GM12872 (cell line): ENCODE measurements at regions not wholly inside any gene's neighbourhood (a gene's known extent, or its start where the extent isn't known, plus 50 kb on each side); places are given as distances from the start of the nearest gene placed in this dataset.

Source experiments
- TF ChIP-seq, protein P1 (sequence below): IDR thresholded peaks from 3 replicates; pipeline ENCODE4 v1.5.1; 2011; ENCODE audit warnings: low read depth, mild to moderate bottlenecking, low read length, moderate library complexity; ENCODE audit not compliant: insufficient read depth

DNA sequence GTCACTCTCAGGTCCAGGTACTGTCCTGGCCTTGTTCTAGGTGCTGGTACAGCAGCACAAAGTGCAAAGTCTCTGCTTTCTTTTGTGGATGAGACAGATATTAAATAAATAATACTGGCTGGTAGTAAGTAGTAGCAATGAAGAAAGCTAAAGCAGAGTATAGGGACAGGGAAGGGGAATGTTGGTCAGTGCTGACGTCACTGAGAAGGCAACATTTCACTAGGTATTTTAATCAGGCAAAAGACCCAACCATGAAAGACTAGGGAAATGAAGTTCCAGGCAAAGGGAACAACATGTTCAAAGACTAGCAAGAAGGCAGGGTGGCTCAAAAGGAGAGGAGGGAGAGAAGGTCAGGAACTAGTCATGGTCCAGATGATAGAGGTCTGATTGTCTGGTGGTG is 388.2 kb downstream of the YTHDC2 start:
- TF ChIP-seq, protein P1, sequence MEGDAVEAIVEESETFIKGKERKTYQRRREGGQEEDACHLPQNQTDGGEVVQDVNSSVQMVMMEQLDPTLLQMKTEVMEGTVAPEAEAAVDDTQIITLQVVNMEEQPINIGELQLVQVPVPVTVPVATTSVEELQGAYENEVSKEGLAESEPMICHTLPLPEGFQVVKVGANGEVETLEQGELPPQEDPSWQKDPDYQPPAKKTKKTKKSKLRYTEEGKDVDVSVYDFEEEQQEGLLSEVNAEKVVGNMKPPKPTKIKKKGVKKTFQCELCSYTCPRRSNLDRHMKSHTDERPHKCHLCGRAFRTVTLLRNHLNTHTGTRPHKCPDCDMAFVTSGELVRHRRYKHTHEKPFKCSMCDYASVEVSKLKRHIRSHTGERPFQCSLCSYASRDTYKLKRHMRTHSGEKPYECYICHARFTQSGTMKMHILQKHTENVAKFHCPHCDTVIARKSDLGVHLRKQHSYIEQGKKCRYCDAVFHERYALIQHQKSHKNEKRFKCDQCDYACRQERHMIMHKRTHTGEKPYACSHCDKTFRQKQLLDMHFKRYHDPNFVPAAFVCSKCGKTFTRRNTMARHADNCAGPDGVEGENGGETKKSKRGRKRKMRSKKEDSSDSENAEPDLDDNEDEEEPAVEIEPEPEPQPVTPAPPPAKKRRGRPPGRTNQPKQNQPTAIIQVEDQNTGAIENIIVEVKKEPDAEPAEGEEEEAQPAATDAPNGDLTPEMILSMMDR = no peak

DNA sequence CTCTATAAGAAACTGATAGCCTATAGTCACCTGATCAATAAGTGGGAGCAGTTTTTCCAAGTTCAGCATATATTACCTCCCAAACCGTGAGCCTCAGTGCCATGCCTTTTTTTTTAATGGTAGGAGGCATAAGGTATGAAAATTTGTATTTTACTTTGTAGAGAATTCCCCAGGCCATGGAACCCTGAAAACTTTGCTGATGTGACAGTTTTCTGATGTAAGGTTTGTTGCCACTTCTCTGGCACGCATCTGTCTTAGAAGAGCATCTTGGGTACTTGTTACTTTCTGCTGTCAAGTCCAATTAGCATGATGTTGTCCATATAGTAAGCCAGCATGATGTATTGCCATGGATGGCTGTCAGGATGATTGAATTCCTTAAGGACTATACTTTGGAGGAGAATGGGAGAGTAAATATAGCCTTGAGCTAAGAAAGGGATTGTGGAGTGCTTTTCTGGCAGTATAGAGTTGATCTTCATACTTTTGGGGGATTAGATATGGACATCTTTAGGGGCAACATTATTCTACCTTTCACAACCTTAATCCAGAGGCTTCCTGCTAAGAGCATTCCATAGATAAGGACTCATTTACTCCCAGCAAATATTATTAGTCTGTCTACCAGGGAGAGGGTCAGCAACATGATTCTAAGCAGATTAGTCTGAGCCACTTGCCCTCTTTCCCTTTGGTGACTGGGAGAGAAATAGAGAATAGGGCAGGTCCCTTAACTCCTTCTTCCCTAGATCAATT is 389.6 kb downstream of the YTHDC2 start:
- TF ChIP-seq, protein P1 = no peak

DNA sequence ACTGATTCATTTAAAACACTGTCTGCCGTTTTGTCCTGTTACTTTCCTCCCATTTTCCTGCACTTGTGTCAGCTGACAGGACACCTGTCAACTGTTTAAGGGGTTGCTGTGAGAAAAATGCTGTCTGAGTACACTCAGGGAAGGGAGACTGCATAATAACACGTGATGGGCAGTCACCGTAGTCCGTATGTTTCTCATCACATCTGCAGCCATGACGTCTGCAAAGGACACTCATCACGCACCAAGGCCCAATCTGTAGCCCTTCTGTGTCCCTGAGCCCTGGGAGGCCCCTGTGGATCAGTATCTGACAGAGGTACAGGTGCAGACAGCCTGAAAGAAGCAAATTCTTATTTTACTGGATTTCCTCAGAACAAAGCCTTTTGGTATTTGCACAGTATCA is 396.3 kb downstream of the YTHDC2 start:
- TF ChIP-seq, protein P1 = no peak

DNA sequence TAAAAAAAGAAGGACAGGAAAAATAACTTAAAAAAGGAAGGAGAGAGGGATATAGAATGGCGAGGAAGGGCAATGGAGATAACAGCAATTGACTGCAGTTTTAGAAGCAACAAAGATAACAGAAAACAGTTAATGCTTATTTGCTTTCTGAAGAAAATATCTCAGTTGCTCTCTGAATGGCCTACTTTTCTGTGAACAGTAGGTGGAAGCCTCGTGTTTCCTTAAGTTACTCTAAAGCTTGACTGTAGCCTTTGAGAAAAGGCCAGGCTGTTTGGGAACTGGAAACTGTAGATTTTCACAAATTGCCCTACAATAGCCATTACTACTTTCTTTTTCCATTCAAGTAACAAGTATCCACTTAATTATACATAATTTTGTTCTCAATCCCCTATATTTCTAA is 404.5 kb downstream of the YTHDC2 start:
- TF ChIP-seq, protein P1 = no peak

DNA sequence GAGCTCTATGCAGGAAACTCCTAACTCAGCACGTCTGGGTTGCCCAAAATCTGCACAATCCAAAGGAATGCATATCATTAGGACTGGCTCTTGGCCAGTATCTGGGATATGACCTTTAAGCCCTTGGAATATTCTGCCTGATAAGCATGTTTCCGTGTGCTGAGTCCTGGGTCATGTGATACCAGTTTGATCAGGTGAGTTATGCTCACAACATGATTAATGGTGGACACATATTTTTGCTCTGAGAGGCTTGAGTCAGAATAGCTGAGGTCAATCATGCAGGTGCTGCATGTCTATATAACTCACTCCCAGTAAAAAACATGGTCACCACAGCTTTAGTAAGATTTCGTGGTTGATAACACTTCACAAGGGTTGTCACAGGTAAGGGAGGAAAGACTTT is 408.8 kb downstream of the YTHDC2 start:
- TF ChIP-seq, protein P1 = no peak

DNA sequence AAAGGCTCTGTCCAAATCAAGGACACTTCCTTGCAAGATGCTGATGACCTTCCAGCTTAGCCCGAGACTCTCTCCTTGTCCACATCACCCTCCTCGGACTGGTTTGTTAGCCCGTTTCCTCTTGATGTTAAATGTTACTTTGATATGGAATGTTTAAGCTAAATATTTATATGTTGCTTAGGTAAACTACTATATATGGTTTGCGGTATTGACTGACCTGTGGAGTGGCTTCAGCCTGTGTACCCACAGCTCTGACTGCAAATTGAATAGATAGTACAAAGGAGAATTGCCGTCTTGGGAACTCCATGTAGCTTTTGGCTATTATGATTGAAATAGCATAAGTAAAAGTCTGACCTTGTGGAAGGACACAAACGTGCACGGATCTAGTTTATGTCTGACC is 422.0 kb downstream of the YTHDC2 start:
- TF ChIP-seq, protein P1 = no peak

DNA sequence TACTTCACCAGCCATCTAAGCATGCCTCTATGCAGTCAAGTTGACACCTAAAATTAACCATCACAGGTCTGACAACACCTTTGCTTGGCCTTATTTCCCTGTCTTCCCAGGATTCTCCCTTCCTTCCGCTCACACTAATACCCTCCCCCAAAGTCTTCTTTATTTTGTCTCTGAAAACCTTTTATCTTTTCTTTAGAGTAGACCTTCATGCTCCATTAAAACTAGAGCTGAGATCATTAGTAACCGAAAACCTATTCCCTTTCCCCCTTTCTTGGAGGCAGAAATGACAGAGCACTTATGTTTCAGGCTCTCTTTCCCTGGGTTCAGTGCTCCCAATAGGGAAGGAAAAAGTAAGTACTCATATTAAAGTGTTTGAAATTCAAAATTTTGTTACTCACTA is 423.8 kb downstream of the YTHDC2 start:
- TF ChIP-seq, protein P1 = no peak

DNA sequence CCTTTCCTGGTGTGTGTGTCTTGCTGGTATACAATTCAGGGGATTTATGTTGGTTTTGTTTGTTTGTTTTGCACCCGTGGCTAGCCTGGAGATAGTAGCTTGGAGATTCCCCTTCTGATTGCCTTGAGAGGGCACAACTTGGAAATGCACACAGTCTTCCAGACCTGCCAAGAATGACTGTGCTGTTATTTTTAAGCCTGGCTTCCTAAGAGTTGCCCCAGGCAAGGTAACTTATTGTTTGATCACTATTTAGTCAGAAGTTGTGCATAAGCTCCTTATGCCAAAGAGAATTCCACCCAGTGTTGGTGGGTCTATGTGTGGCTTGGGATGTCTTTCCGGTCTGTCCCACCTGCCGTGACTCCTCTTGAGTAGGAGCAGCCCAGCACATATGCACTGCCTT is 421.9 kb upstream of the KCNN2 start:
- TF ChIP-seq, protein P1 = no peak
